ENCODE measurements at regions not wholly inside any gene's neighbourhood (a gene's known extent, or its start where the extent isn't known, plus 50 kb on each side); places are given as distances from the start of the nearest gene placed in this dataset.

GRCh38 chr4:124974152-124974551, 261.6 kb upstream of the ANKRD50 start:
- TF ChIP-seq POLR2A (IDR thresholded peaks at IDR 0.05; ENCODE audit: low read length) (no peak), GATA1 (IDR thresholded peaks at IDR 0.05; ENCODE audit: low read depth, low read length) (no peak)

All from erythroblast (primary cell).